Keratinocyte (primary cell): ENCODE measurements at regions not wholly inside any gene's neighbourhood (a gene's known extent, or its start where the extent isn't known, plus 50 kb on each side); places are given as distances from the start of the nearest gene placed in this dataset.

Experiments used
- EZH2 ChIP-seq: IDR thresholded peaks from one replicate; pipeline ENCODE4 v1.6.1; 2012; ENCODE audit warnings: inconsistent platforms, mild to moderate bottlenecking, low read length, moderate library complexity
- TF ChIP-seq, protein P1 (sequence below), 3 experiments: IDR thresholded peaks in 1 of 3; conservative IDR thresholded peaks in 1 of 3; optimal IDR thresholded peaks in 1 of 3; 2 replicates in 2 of 3; 3 replicates in 1 of 3; pipeline versions ENCODE3 to v1.5.1; 2011; ENCODE audit warnings: low read length in 3 of 3, mild to moderate bottlenecking in 3 of 3, moderate library complexity in 2 of 3, control low read depth in 1 of 3, inconsistent platforms in 1 of 3; ENCODE audit not compliant: insufficient read depth in 2 of 3; ENCODE audit errors: extremely low read depth in 1 of 3

DNA sequence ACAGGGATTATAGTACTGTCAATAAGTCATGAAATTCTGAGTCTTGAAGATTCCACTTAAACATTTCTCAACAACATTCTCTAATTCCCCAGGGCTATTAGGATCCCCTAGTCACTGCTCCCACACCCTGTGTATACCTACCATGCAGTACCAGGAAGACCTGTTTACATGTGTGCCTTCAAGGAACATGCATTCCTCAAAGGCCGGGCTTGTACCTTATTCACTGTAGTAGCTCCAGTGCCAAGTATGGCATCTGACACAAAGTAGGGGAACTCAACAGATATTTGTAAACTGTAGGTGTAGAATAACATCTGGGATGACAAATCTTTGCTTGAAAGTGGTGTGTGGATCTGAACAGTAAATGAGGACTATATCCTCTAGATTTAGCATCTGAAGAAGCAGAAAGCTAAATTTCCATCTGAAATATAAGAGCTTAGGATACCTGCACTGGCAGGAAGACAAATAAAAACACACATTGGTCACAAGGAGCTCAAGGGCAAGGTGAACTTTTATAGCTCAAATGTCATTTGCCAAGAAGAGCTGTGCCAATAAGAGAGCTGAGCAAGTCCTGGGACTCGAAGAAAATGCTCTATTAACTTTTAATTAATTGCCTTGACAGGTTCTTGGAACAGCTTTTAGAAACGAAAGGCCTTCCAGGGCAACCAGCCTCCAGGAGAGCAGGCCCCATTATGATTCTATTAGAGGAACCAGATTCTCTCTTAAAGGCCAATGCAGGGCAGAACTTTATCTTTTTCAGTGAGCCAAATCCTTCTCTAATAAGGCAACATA lies 52.3 kb upstream of the MYOT start:
- TF ChIP-seq, protein P1, sequence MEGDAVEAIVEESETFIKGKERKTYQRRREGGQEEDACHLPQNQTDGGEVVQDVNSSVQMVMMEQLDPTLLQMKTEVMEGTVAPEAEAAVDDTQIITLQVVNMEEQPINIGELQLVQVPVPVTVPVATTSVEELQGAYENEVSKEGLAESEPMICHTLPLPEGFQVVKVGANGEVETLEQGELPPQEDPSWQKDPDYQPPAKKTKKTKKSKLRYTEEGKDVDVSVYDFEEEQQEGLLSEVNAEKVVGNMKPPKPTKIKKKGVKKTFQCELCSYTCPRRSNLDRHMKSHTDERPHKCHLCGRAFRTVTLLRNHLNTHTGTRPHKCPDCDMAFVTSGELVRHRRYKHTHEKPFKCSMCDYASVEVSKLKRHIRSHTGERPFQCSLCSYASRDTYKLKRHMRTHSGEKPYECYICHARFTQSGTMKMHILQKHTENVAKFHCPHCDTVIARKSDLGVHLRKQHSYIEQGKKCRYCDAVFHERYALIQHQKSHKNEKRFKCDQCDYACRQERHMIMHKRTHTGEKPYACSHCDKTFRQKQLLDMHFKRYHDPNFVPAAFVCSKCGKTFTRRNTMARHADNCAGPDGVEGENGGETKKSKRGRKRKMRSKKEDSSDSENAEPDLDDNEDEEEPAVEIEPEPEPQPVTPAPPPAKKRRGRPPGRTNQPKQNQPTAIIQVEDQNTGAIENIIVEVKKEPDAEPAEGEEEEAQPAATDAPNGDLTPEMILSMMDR (optimal IDR thresholded peaks at IDR 0.05 in 1 of 3, IDR thresholded peaks at IDR 0.05 in 1 of 3, conservative IDR thresholded peaks at IDR 0.05 in 1 of 3; ENCODE audit: extremely low read depth in 1 of 3, insufficient read depth in 2 of 3, low read length in 3 of 3) = no peak
- no peak for TF ChIP-seq EZH2
